Astrocyte of the spinal cord (primary cell): ENCODE measurements at regions not wholly inside any gene's neighbourhood (a gene's known extent, or its start where the extent isn't known, plus 50 kb on each side); places are given as distances from the start of the nearest gene placed in this dataset.

ENCODE experiments used
- DNase-seq: peaks from one replicate; pipeline ENCODE4 v3.0.0; 2011; ENCODE audit warnings: low read depth, low spot score
- H3K4me3 ChIP-seq: 2 replicates; pipeline ENCODE4 v1.5.1; 2011; ENCODE audit warnings: low read depth, mild to moderate bottlenecking, low read length, moderate library complexity
- CTCF ChIP-seq: IDR thresholded peaks from 2 replicates; pipeline ENCODE4 v1.5.1; 2012; ENCODE audit warnings: low read depth, mild to moderate bottlenecking, low read length, inconsistent platforms
- in situ Hi-C: cut with HindIII; loops from 2 replicates; pipeline ENCODE4 v1.10.0; 2017; ENCODE audit warnings: low sequenced_read_pairs

GRCh38 chr15:81908111-81908510, 137.7 kb downstream of the MEX3B start:
- no peak for TF ChIP-seq CTCF
- in situ Hi-C loops: no loop called here
- DNase-seq: no peak
- H3K4me3 ChIP-seq: no peak overlapping the region

- TF ChIP-seq CTCF: no peak
- no peak for DNase-seq
- H3K4me3 ChIP-seq: no peak overlapping the region
- in situ Hi-C loops: no loop called here
These were observed 138.3 kb downstream of the MEX3B start for GRCh38 chr15:81907521-81907920.

- H3K4me3 ChIP-seq: no peak overlapping the region
- in situ Hi-C loops: no loop called here
- DNase-seq: no peak
- no peak for TF ChIP-seq CTCF
These were observed 139.9 kb downstream of the MEX3B start for GRCh38 chr15:81905889-81906288.

- in situ Hi-C loops: no loop called here
- no peak for TF ChIP-seq CTCF
- no peak overlapping the region for H3K4me3 ChIP-seq
- DNase-seq: no peak
These were observed 144.5 kb downstream of the MEX3B start for GRCh38 chr15:81901319-81901718.

- DNase-seq: no peak
- in situ Hi-C loops: no loop called here
- no peak overlapping the region for H3K4me3 ChIP-seq
- TF ChIP-seq CTCF: no peak
These were observed 146.1 kb downstream of the MEX3B start for GRCh38 chr15:81899730-81900129.

- no peak for TF ChIP-seq CTCF
- no peak overlapping the region for H3K4me3 ChIP-seq
- DNase-seq: no peak
- in situ Hi-C loops: no loop called here
These were observed 146.8 kb downstream of the MEX3B start for GRCh38 chr15:81899024-81899423.

GRCh38 chr15:81897057-81897677, 148.7 kb downstream of the MEX3B start:
- TF ChIP-seq CTCF: no peak
- in situ Hi-C loops: no loop called here
- no peak overlapping the region for H3K4me3 ChIP-seq
- DNase-seq: peak; percentile 67
